Right cardiac atrium (tissue), 5 donors: ENCODE measurements at regions not wholly inside any gene's neighbourhood (a gene's known extent, or its start where the extent isn't known, plus 50 kb on each side); places are given as distances from the start of the nearest gene placed in this dataset.

Experiments
- ATAC-seq, 2 donors: fragments of 200-7000 bp; cut with Tn5 transposase; one replicate each; pipeline versions ENCODE4 v1.8.0 to v1.9.1; 2020; ENCODE audit warnings: moderate library complexity in 2 of 2, mild to moderate bottlenecking in 1 of 2
- DNase-seq, 3 donors: peaks; one replicate each; pipeline ENCODE4 v3.0.0-alpha.2; 2020
- H3K27ac ChIP-seq: one replicate; pipeline ENCODE4 v1.5.1; 2013; ENCODE audit warnings: mild to moderate bottlenecking, low read length, control low read depth, moderate library complexity
- H3K27me3 ChIP-seq: one replicate; pipeline ENCODE4 v1.6.1; 2013; ENCODE audit not compliant: control insufficient read depth, insufficient read depth
- H3K4me1 ChIP-seq: one replicate; pipeline ENCODE4 v1.6.1; 2013; ENCODE audit warnings: low read length; ENCODE audit not compliant: control insufficient read depth, insufficient read depth
- H3K4me3 ChIP-seq: one replicate; pipeline ENCODE4 v1.5.1; 2013; ENCODE audit warnings: low read length, control low read depth
- H3K9me3 ChIP-seq: one replicate; pipeline ENCODE4 v1.6.1; 2013; ENCODE audit warnings: low read length; ENCODE audit not compliant: control insufficient read depth
- WGBS: extraction: QIAGEN DNeasy Blood & Tissue Kit; methylation state at CpG from one replicate; pipeline ENCODE4 v1.1.7; 2013; 5-methylcytosine and 5-hydroxymethylcytosine counted together
- intact Hi-C, 4 donors: fragments of 100-400 bp; cut with DNase I; formaldehyde crosslinking; loops; one replicate each; pipeline versions ENCODE4 v1.11.0 to v1.14.0; 2022 to 2023
- donor health status: healthy with polysubstance abuse.
- donor health status: DM: no; HTN: yes; CAD: no.
- donor health status: DM: no; HTN: no; CAD: no.
- donor health status: DM: no; HTN: yes; CAD: no; lungs with severe emphysema.
- donor health status: DM: yes; HTN: yes; CAD: no.

DNA sequence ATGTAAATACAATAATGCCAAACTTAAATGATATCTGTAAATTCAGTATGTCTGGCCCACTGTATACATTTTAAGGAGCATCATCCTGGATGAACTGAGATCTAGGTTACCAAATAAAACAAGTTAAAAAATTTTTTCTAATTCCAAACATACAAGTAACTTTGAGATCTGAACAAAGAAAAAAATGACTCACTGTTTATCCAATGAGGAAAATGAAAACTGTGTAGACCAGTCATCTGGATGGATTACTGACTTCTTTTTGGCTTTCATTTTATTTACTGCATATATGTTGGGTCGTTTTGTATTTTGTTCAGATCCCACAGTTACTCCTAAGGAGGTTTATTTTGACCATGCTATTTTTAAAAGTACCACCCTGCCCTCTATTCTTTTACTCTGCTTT lies 189.8 kb downstream of the RBM43 start:
- intact Hi-C loops: no loop called here
- H3K27ac ChIP-seq: no peak overlapping the region
- H3K27me3 ChIP-seq: no peaks in the 10 kb centered on the region
- no peaks in the 10 kb centered on the region for H3K9me3 ChIP-seq
- H3K4me3 ChIP-seq: no peak overlapping the region
- ATAC-seq (no peak), DNase-seq (no peak)
- no peaks in the 10 kb centered on the region for H3K4me1 ChIP-seq
- 72% methylated on average over 1 of the region's 1 CpG for WGBS

DNA sequence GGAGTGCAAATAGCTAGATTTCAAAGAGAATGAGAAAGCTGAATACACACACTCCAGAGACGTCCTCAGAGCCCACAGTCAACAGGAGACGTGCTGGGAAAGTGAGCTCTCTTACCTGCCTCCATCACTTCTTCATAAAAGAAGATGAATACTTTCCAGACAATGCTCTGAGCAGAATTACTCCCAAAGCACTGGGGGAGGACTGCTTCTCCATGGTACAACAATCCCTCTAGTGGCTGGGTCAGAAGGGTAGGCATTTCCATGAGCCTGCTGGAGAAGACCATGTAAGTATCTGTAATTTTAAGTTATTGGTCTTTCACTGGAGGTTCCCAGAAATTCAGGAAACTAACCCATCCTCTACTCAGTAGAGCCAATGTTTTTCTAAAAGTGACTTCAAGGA lies 190.3 kb downstream of the RBM43 start:
- H3K27me3 ChIP-seq: no peaks in the 10 kb centered on the region
- DNase-seq (no peak), ATAC-seq (no peak)
- no peak overlapping the region for H3K27ac ChIP-seq
- no peak overlapping the region for H3K4me3 ChIP-seq
- intact Hi-C loops: no loop called here
- H3K4me1 ChIP-seq: no peaks in the 10 kb centered on the region
- WGBS: 39% methylated on average over 2 of the region's 2 CpGs
- no peaks in the 10 kb centered on the region for H3K9me3 ChIP-seq

DNA sequence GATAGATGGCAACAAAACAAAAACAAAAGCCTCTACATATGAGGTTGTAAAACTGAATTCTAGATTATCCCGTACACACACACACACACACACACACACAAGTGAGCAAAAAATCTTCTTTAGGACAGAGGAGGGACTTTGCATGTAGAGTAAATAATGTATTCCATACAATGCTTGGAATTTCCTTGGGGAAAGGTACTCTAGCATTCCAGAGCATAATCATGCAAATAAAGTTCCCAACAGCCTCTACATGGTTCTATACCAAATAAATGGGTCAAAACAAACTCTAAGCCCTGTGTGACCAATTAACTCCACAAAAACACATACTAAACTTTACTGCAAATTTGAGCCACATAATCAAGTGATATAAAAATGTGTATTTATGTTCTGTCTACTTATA lies 191.4 kb downstream of the RBM43 start:
- H3K27me3 ChIP-seq: no peaks in the 10 kb centered on the region
- no peak overlapping the region for H3K27ac ChIP-seq
- ATAC-seq: no peak
- H3K9me3 ChIP-seq: no peaks in the 10 kb centered on the region
- no peaks in the 10 kb centered on the region for H3K4me1 ChIP-seq
- WGBS: 58% methylated on average over 1 of the region's 1 CpG
- no peak overlapping the region for H3K4me3 ChIP-seq
- DNase-seq: no peak
- intact Hi-C loops: no loop called here

DNA sequence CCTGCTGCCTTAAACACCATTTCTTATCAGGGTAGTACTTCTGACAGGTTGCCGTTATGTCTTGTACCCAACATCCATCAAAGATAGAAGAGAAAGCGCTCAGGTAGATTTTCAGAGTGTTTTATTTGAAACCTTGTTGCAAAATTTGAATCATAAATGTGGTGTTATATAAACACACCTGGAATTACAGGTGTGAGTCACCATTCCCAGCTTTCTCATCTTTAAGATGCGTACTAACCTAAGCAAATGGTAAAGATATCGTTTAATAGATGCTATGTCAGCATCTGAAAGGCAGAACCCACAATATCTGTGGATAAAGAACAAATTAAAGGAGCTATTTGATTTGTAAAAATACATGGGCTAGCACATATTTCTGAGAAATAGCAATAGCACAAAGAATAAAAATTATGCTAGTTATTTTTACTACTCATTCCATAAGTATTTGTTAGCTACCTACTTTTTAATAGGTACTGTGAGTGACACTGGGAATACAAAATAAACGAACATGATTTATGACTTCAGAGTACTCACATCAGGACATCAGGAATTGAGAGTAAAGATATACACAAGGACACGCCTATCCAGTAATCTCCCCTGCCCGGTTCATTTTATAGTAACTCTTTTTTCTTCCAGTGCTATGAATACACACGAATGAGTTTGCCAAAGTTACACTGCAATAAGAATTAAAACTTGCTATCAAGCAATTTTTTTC lies 193.8 kb downstream of the RBM43 start:
- intact Hi-C loops: no loop called here
- no peak for ATAC-seq
- H3K4me1 ChIP-seq: no peaks in the 10 kb centered on the region
- WGBS: 59% methylated on average over 8 of the region's 8 CpGs
- no peaks in the 10 kb centered on the region for H3K9me3 ChIP-seq
- no peaks in the 10 kb centered on the region for H3K27me3 ChIP-seq
- DNase-seq: no peak
- no peak overlapping the region for H3K4me3 ChIP-seq
- H3K27ac ChIP-seq: no peak overlapping the region

DNA sequence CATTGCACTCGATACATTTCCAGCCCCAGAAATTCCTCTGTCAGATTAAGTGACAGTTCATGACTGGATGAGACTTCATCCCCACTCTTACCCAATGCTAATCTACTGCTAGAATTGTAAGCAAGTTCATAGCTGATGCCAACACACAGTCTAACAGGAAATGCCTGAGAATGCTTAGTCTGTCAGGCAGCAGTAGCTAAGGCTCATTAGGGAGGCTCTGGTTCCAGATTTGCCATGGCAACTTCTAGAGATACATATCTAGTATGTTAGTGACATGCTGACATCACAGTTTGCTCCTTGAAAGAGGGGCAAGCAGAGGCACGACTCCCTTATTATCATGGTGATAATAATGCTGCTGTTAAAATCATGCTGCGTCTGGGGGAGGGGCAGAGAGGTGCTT lies 198.4 kb downstream of the RBM43 start:
- WGBS: 41% methylated on average over 3 of the region's 3 CpGs
- intact Hi-C loops: no loop called here

DNA sequence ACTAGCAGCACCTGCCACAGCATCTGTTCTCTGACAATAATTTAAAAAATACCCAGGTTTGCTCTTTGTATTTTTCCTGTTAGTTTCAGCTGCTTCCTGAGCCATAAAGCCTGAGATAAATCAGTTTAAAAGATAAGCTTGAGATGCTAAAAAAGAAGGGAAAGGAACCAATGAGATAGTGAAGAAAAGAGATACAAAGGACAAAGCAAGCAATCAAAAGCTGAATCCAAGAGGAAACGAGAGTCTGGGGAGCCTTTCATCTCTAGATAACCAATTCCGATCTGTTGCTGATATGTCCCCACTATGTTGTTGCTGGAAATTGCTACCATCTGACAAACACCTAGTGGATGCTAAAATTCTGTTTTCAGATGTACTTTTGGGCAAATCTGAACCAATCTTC lies 201.4 kb downstream of the RBM43 start:
- 45% methylated on average over 2 of the region's 2 CpGs for WGBS
- H3K4me3 ChIP-seq: no peak overlapping the region
- DNase-seq: no peak
- no peak for ATAC-seq
- no peaks in the 10 kb centered on the region for H3K27me3 ChIP-seq
- peaks cover 1% of the 10 kb centered on the region for H3K4me1 ChIP-seq
- intact Hi-C loops: no loop called here
- no peak overlapping the region for H3K27ac ChIP-seq
- no peaks in the 10 kb centered on the region for H3K9me3 ChIP-seq

More for the DNA sequence above, 198.4 kb downstream of the RBM43 start:
- DNase-seq (no peak), ATAC-seq (no peak)
- H3K4me1 ChIP-seq: no peaks in the 10 kb centered on the region
- no peak overlapping the region for H3K4me3 ChIP-seq
- no peaks in the 10 kb centered on the region for H3K27me3 ChIP-seq
- no peaks in the 10 kb centered on the region for H3K9me3 ChIP-seq
- no peak overlapping the region for H3K27ac ChIP-seq

DNA sequence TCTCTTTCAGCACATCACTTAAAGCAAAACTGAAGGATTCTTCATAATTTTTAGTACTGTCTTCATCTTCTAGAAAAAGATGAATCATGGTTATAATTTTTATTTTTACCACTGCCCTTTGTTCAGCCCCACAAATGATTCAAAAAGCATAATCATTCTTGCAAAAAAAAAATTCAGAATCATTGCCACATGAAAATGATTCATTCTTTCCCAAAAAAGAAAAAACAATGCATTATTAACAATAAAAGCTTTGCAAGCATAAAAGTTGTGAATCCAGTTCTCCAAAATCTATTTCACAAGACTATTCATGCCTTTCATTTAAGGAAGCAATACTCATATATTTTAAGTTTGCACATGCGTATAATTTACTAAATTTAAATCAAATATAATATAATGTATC lies 204.8 kb downstream of the RBM43 start:
- DNase-seq (no peak), ATAC-seq (no peak)
- no peak overlapping the region for H3K27ac ChIP-seq
- peaks cover 1% of the 10 kb centered on the region for H3K4me1 ChIP-seq
- intact Hi-C loops: no loop called here
- 83% methylated on average over 1 of the region's 1 CpG for WGBS
- no peaks in the 10 kb centered on the region for H3K9me3 ChIP-seq
- H3K4me3 ChIP-seq: no peak overlapping the region
- H3K27me3 ChIP-seq: no peaks in the 10 kb centered on the region

DNA sequence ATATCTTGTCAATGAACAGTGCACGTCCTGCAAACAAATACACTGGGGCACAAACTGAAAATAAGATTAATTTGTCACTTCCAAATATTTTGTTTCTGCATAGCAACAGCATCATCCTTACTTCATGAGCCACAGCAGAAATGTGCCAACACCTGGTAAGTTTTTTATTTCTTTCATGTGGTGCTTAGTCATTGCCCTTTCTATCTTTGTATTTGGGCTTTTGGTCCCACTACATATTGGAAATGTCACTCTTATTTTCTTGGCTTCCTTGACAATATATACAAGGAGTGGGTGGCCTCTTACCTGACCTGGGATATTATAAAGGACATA lies 208.0 kb downstream of the RBM43 start:
- no peaks in the 10 kb centered on the region for H3K9me3 ChIP-seq
- intact Hi-C loops: no loop called here
- 54% methylated on average over 1 of the region's 1 CpG for whole genome bisulfite sequencing
- no peak overlapping the region for H3K4me3 ChIP-seq
- no peak for ATAC-seq
- no peak for DNase-seq
- peaks cover 1% of the 10 kb centered on the region for H3K4me1 ChIP-seq
- H3K27me3 ChIP-seq: no peaks in the 10 kb centered on the region
- no peak overlapping the region for H3K27ac ChIP-seq

DNA sequence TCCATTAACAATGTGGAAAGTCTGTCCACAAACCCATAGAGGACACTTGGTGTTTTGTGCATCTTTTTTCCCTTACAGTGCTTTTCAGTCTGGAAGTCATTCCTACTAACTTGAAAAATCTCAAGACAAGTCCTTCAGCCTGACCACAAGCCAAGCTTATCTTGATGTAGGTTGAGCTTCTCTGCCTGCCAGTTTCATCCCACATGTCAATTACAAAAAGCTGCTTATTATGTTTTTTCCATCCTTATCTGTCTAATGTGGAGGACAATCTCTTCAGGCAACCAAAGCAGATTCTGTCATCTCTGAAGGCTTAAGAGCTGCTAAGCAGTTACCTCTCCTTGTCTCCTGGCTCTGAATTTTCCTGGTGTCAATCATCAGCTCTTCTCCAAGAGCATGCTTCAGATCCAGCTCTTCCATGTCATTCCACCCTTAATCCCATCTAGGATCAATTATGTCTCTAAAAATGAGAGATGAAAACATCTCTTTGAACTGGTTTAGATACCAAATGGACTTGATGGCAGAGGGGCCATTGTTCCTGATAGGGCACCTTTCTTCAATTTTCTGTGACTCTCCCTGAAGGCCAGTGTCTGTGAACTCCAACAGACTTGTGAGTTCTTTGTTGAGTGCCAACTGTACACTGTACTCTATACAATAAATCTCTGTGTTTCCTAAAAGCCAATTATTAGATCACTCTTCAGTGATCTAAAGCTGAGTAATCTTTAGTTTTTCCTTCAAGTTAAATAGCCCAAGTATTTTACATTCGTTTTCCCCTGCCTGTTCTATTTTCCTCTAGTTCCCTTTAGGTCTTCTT lies 208.6 kb downstream of the RBM43 start:
- WGBS: 57% methylated on average over 1 of the region's 1 CpG
- intact Hi-C loops: no loop called here
- no peak overlapping the region for H3K4me3 ChIP-seq

DNA sequence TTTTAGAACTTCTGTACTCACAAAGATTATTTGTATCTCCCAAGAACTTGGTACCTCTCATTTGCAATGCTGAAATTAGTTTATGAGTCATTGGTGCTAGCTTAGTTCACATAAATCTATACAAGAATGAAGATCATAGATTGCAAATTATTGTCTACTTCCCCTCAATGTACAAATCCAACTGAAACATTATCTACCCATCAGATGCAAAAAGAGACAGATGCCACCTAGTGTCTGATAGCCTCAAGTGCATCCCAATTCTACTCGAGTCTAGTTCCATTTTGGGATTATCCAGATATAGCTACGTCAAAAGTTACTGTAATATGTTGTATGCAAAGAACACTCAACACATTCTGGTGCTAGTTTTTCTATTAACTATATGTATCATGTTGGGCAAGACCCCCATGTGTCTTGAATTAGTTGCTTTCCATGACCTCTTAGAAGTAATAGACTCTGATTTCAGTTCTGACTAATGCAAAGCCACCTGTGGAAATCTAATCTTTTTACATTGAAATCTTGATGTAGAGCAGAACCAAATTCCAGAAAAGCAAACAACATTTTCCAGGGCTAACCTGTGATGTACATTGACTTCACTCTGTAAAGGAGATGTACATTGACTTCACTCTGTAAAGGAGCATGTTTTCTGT lies 210.0 kb downstream of the RBM43 start:
- Histone ChIP-seq H3K27me3 (no peaks in the 10 kb centered on the region), H3K4me3 (no peak overlapping the region), H3K27ac (no peak overlapping the region), H3K4me1 (peaks cover 1% of the 10 kb centered on the region), H3K9me3 (no peaks in the 10 kb centered on the region)
- intact Hi-C loops: no loop called here
- ATAC-seq (no peak), DNase-seq (no peak)
- 1% methylated on average over 2 of the region's 2 CpGs for WGBS

More for the DNA sequence above, 208.6 kb downstream of the RBM43 start:
- no peak overlapping the region for H3K27ac ChIP-seq
- ATAC-seq: no peak
- peaks cover 1% of the 10 kb centered on the region for H3K4me1 ChIP-seq
- no peaks in the 10 kb centered on the region for H3K27me3 ChIP-seq
- no peak for DNase-seq
- no peaks in the 10 kb centered on the region for H3K9me3 ChIP-seq

DNA sequence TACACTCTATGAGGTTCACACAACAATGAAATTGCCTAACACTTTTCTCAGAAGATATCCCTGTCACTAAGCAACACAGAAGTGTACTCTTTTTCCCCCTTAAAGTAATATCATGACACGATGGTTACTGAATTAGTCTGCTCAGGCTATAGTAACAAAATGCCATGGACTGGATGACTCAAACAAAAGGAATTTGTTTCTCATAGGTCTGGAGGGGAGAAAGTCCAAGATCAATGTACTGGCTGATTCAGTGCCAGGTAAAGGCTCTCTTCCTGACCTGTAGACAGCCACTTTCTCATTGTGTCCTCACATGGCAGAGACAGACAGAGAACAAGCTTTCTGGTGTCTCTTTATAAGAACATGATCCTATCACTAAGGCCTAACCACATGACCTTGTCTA lies 211.9 kb downstream of the RBM43 start:
- 71% methylated on average over 1 of the region's 1 CpG for WGBS
- ATAC-seq (no peak), DNase-seq (no peak)
- Histone ChIP-seq H3K4me3 (no peak overlapping the region), H3K4me1 (no peaks in the 10 kb centered on the region), H3K27me3 (no peaks in the 10 kb centered on the region), H3K27ac (no peak overlapping the region), H3K9me3 (no peaks in the 10 kb centered on the region)
- intact Hi-C loops: loop anchor here in 1 of 4 donors (10.0 kb wide), 1 partner anchor 1455 kb away; no protein-coding TSS in a partner anchor
